Left forelimb (tissue), 1 donor: ENCODE measurements at regions not wholly inside any gene's neighbourhood (a gene's known extent, or its start where the extent isn't known, plus 50 kb on each side); places are given as distances from the start of the nearest gene placed in this dataset.
"Not testable (repeated sequence)": the region's sequence is repeated elsewhere in the genome, so short reads cannot be mapped to it uniquely, and the experiment has no call there.

ENCODE experiments used
- DNase-seq: peaks from one replicate; pipeline ENCODE4 v3.0.0-alpha.2; 2018; ENCODE audit warnings: low spot score

DNA sequence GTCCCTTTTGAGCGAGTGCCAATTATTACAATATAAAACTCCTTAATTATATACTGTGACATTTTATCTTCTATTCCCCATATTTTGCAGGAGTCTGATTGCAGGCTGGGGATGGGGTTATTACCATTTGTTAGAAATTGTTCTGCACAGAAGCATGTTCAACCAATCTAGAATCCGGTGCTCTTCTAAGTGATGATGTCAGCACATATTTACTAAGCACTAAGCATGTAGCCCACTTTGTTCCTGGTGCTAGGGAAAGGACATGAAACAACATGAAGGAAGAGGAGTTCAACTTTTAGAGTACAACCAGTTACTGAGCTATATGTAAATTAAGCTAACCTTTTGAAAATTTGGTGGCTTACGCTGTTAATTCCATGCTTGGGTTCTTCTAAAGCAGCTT is 52.8 kb upstream of the IL1RAPL2 start:
- no peak for DNase-seq

DNA sequence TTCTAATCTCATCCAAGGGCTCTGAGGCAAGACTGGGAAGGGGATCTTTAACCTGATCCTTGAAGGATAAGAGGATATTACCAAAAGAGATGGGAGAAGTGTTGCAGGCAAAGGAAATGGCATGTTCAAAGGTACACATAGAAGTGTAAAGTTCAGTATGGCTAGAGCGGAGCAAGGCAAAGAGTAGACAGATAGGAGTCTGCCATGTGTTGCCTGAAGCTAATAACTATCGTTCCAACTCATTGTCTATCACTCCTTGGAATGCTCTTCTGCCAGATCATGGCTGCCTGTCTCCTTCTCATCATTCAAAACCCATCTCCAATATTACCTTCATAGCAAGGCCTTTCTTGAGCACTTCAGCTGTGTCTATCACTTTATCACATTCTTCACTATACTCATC is 55.2 kb upstream of the IL1RAPL2 start:
- no peak for DNase-seq

DNA sequence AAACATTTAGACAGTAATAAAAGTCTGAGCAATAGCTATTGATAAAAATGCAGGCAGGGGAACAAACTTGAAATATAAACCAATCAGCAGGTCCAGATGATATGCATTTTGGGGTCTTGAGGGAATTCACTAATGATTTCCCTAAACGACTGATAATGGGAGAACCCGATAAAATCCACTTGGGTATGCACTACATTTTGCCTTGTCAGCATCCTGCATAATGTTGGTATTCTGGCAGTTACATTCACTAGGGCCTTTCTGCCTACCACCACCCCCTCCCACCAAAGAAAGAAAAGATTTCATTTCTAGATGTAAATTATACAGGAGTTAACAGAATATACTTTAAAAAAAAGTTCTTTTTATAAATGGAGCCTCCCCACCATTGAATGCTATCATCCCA is 63.5 kb upstream of the IL1RAPL2 start:
- DNase-seq = no peak

DNA sequence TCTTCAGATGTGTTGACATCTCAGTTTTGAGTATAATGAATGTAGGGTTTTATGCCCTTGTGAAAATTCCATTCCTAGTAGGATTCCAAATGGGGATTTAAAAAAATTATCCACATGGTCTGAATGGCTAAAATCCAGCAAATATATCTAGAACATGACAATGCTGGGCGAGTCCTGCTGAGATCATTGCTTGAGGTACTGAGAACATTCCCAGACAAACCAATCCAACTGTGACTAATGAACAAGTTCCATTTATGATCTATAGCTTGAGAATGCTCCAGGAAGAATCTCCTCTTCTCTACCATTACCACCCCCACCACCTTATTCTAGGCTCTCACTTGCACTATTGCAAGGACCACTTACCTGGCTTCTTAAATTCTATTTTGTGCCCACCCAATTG is 77.2 kb upstream of the IL1RAPL2 start:
- no peak for DNase-seq

DNA sequence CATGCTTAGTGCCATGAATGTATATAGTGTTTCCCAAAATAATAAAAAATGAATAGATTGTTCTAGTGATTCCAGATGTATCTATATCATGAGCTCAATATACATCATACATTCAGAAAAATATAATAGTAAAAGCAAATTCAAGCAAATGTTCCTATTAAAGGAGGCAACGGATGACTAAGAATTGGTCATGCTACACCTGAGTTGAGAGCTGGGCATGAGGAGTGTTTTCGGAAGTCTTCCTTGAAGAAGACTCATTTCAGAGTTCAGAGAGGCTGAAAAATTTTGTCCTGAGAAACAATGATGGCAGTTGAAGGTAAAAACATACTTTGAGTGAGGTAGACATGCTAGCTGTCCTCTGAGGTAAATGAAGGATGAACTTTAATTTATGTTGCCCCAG is 79.3 kb upstream of the IL1RAPL2 start:
- no peak for DNase-seq

DNA sequence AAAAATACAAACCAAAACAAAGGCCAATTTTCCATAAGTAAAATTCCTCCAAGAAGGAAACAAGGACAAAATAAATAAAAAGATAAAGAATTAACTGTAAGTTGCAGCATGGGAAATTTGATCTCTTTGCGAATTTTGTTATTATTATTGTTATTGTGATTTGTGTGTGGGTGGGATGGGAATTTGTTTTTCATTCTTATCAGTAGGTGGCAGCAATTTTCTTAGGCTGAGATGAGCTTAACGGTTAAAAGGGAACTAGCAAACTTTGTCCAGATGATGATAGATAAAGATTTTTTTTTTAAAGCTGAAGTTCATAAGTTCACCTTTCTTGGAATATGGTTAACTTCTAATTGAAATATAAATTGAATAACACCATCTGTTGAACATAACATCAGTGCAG is 83.2 kb upstream of the IL1RAPL2 start:
- DNase-seq = no peak

DNA sequence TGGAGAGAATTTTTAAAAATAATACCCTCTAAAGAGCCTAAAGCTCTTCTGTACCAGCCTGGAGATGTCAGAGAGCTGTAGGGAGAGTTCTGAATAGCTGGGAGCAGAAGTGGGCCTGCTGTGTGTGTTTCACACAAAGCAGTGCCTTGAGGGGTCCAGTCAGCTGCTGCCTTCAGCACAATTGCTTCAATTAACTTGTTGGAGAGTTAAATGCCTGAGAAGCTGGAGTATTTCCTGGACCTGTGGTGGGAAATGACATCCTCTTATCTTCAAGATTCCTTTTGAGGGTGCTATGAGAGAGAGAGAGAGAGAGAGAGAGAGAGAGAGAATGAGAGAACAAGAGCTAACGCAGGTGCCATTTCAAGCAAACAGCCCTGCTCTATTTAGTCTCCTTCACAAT is 96.2 kb upstream of the IL1RAPL2 start:
- DNase-seq = no peak

DNA sequence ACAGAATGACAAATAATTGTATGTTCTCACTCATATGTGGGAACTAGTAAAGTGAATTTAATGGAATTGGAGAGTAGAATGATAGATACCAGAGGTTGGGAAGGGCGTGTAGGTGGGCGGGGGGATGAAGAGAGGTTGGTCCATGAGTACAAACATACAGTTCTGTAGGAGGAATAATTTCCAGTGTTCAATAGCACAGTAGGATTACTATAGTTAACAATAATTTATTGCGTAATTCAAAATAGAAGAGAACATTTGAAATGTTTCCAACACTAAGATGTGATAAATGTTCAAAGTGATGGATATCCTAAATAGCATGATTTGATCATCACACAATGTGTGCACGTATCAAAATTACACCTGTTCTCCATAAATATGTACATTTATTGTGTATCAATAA is 106.2 kb upstream of the IL1RAPL2 start:
- no peak for DNase-seq

DNA sequence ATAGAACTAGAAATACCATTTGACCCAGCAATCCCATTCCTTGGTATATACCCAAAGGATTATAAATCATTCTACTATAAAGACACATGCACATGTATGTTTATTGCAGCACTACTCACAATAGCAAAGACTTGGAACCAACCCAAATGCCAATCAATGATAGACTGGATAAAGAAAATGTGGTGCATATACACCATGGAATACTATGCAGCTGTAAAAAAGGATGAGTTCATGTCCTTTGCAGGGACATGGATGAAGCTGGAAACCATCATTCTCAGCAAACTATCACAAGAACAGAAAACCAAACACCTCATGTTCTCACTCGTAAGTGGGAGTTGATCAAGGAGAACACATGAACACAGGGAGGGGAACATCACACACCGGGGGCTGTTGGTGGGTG is 108.9 kb upstream of the IL1RAPL2 start:
- not testable (repeated sequence) for DNase-seq

DNA sequence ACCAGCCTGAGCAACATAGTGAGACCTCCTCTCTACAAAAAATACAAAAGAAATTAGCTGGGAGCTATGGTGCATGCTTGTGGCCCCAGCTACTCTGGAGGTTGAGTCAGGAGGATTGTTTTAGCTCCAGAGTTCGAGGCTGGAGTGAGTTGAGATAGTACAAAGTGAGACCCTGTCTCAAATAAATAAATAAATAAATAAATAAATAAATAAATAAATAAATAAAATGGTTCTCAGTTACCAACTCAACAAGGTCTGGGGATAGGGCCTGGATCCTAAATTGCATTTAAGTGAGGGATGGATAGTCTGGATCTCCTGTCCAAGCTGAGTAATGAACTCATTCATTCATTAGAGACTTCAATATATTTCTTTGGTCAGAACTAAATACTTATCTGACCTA is 115.7 kb upstream of the IL1RAPL2 start:
- no peak for DNase-seq

DNA sequence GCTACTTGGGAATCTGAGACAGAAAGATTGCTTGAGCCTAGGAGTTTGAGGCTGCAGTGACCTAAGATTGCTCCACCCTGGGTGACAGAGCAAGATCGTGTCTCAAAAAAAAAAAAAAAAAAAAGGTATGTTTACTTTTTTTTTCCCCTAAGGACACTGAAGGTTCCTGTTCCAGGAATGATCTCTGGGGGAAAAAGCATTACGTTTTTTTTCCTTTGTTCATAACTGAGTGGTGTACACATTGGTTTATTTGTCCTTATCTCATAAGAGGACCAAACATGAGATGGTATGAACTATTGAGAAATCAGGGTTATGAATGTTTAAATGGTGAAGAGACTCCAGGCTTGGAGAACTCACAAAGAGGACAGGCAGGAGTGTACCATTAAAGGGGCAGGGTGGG is 120.4 kb upstream of the IL1RAPL2 start:
- no peak for DNase-seq

DNA sequence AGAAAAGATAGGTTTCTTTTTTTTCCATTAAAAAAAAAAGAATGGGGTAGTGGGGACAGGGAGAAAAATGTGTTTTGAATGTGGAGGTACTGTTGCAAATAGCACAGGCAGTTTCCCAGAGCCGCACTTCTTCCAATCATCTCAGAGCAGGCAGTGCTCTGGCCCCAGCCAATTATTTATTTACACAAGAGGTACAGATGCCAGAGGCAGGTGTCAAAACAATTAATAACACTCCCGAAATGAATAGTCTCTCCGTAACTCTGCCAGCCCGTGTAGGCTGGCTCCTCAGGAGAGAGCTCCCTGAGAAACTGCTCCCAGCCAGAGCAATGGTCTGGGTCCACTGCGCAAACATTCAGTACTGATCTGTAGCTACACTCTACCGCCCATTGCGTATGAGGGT is 130.8 kb upstream of the IL1RAPL2 start:
- DNase-seq = no peak

DNA sequence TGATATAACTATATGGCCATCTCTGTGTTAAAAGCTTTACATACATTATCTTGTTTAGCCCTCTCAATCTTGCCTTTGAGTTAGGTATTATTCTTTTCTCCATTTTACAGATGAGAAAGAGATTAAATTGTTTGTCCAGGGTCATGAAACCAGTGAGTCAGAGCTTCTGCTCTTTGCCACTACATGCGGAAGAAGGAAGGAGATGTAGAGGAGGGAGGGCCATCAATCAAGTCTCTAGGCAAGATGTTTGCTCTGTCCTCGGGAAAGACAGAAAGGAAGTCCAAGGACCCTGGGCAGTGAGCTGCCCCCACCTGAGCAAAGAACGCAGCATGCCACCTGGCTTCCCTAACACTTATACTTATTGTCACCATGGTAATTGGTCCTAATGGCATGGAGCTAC is 133.7 kb upstream of the IL1RAPL2 start:
- DNase-seq = no peak

DNA sequence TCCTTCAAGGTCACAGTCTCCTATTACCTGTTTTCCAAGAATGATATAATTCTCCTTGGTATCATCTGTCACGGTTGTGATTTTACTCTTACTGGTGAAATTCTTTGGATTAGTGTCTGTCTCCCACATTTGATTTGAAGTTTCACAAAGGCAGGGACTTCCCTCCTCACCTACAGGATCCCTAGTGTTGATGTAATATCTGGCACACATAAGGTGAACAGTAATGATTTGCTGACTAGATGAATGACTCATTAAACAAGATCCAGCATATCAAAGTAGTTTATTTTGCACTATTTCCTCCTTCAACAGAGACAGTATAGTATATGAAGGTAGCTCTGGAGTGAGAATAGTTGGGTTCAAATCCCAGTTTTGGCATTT is 135.3 kb upstream of the IL1RAPL2 start:
- no peak for DNase-seq

DNA sequence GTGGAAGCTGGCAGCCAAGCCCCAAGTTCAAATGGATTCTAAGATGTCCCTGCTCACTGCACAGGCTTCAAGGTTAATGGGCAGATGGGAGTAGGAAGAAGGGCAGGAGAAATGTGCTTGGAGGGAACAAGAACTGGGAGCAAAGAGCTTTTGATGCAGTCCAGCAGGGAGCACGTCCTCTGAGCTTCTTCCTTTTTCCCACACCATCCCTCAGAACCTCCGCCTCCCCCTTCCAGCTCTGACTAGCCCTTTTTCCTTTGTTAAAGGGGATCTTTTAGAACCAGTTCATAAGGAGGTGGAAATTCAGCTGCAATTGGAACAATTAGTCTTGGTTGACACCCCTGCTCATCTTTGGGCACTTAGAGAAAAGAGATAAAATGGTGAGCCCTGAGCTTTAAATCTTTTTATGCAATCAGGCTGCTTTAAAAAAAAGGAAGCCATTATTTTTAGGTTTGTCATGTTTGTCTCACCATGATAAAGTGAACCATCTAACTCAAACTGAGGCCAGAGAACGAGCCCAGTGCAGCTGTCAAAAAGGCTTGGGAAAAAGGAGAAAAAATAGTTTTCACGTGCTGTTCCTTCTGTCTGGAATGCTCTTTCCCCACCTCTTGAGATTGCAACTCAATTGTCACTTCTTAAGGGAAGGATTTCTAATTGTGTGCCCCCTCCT is 135.8 kb upstream of the IL1RAPL2 start:
- no peak for DNase-seq

DNA sequence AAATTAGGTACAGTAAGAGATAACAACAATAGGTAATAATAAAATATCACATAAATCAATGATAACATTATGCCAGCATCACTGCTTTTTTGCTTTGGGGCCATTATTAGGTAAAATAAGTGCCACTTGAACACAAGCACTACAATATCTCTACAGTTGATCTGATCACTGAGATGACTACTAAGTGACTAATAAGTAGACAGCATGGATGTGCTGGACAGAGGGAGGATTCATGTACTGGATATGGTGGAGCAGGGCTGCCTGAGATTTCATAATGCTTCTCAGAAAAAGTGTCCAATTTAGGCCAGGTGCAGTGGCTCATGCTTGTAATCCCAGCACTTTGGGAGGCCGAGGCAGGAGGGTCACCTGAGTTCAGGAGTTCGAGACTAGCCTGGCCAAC is 137.8 kb upstream of the IL1RAPL2 start:
- DNase-seq = no peak

DNA sequence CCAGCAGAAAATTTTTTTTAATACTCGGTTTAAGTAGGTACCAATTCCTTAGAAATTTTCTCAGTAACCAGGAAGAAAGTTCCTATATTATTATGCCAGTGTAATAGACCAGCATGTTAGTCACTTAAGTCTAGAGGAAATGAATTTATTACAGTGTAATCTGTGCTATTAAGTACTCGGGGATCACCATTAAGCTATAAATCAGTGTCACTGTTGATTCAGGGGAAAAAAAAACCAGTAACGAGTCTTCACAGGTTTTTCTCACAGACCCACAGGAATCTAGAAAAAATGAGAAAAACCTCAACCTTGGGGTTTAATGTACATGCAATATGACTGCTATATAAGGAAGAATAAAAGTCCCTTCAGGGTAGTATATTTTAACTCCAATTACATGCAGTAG is 138.3 kb upstream of the IL1RAPL2 start:
- no peak for DNase-seq

DNA sequence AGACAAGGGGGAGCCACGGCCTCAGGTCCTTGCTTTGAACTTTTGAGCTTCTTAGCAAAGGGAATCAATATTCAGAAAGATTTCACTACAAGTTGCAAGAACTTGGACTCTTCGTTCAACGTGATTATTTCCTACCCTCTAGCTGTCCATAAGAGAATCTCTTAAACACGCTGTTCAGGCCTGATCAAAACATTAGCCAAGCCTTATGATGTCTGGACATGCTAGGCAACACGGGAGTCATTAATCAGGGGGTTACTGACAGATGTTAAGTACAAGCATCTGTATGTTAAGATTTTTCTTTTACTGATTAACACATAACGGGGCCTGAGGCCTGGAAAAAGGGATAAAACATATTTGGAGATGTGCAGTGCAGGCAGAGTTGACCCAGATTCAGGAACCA is 138.9 kb upstream of the IL1RAPL2 start:
- no peak for DNase-seq

DNA sequence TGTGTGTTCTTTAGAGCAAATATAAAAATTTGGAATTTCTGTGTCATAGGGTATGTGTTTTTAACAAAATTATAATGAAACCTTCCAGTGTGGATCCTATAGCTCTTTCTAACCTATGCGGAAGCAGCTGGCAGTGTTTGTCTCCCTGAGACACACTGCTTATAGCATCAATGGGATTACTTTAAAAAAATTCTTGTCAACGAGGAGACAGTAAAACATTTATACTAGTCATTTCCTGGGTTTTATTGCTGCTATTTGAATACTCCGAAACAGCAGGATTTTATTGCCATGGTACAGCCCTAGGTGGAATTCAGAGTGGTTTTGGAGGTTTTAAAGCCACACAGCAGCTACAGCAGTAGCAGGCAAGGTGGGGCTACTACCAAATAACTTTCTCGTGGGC is 145.1 kb upstream of the IL1RAPL2 start:
- DNase-seq = no peak

DNA sequence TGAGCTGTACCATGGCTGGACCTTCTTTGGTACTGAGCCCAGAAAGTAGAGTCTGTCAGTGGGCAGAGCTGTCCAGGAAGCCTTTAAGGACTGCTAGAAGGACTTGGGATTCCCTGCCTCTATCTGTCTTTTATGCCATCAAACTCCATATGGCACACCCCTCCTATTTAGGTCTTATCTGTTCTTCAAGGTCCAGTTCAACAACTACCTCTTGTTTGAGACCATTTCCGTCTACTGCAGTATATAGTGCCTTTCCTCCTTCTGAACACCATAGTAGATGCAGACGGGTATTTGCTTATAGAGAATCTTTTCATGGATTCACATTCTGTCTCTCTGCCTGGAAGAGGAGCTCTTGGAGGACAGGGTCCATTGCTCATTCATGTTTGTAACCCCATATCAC is 146.1 kb upstream of the IL1RAPL2 start:
- DNase-seq = no peak

DNA sequence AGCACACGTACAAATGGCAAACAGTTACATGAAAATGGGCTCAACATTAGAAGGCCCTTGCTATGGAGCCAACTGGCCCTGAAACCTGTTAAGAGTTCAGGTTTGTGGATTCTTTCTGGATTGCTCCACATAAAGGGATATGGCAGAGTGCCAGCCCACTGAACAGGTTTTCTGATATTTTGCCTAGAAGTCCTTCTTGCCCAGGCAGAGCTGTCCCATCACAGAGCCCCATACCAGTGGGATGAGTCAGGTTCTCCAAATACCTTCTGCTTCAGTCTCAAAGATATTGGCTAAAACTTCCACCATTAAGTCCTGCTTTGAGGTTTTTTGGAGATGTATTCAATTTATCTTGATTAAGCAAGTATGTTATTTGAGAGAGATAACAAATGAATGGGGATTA is 146.8 kb upstream of the IL1RAPL2 start:
- DNase-seq = no peak

DNA sequence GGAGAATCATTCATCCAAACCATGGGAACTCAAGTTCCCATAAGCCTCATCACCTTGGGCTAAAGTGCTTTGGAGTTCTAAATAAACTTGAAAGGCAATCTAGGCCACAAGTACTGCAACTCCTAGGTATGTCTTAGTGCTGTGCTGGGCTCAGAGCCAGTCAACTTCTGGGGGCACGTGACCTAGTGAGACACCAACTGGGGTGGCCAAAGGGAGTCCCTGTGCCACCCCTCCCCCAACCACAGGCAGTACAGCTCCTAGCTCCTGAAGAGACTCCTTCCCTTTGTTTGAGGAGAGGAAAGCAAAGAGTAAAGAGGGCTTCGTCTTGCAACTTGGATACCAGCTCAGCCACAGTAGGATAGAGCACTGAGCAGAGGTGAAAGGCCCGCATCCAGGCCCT is 154.2 kb upstream of the IL1RAPL2 start:
- DNase-seq = no peak

DNA sequence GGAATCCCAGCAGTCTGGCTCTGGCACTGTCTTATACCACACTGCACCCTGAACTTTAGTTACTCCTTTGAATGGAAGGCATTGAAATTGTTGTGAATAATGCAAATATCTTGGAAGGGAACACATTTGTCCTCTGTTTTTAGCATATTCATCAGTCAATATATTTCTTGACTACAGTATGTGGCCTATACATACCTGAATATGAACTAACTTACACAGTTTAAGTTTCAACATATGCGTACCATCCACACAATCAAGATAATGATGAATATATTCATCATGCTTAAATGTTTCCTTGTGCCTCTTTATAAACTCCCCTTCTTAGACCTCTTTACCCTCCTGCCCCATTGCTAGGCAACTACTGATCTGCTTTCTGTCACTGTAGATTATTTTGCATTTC is 145.7 kb upstream of the ESX1 start:
- no peak for DNase-seq

DNA sequence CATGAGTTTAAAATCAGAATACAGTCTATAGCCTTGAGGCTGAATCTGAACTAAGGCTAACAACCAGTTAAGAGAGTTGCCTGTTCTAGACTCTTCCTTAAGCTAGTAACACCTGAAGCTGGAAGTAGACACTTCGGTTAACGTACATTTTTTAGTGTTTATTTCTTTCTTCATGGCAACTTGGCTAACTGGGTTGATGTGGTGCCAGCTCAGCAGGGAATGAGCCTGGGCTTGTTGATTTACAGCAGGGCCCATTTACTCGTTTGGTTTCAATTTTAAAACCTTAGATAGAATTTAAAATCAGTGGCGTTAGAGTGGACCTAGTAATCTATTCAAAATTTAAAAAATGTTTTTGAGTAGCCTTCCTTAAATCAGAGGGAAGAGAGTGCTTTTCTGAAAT is 137.6 kb upstream of the ESX1 start:
- DNase-seq = no peak

DNA sequence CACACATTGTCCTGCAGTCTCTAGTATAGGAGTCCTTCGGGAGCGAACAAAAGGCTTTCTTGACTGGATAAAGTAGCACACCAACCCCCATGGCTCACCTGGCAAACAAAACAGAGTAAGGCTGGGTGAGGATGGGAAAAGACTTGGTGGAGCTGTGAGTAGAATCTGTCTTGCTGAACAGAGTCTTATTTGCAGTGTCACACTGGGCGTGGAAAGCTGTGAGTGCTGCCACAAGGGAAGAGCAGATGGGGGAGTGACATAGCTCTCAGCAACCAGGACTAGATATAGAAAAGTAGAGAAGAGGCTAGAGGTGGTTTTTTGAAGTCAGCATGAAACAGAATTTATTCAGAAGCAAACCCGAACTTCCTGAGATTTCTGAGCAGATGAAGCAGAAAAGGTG is 137.2 kb upstream of the ESX1 start:
- DNase-seq = no peak
